H9 (cell line): ENCODE measurements at regions not wholly inside any gene's neighbourhood (a gene's known extent, or its start where the extent isn't known, plus 50 kb on each side); places are given as distances from the start of the nearest gene placed in this dataset.

Experiments
- DNase-seq: peaks from one replicate; pipeline ENCODE4 v3.0.0-alpha.2; 2017
- H2AFZ ChIP-seq: one replicate; pipeline ENCODE4 v1.6.1; 2013; ENCODE audit warnings: mild to moderate bottlenecking, low read length, control low read depth, moderate library complexity
- H2AK5ac ChIP-seq: 2 replicates; pipeline ENCODE4 v1.6.1; 2013; ENCODE audit warnings: low read length, control low read depth, mixed read lengths; ENCODE audit not compliant: insufficient read length
- H2BK120ac ChIP-seq: one replicate; pipeline ENCODE4 v1.6.1; 2013; ENCODE audit warnings: low read depth, mild to moderate bottlenecking, low read length, control low read depth, inconsistent platforms; ENCODE audit not compliant: poor library complexity, severe bottlenecking
- H2BK12ac ChIP-seq: 2 replicates; pipeline ENCODE4 v1.6.1; 2013; ENCODE audit warnings: low read length, control low read depth, mixed read lengths, low read depth; ENCODE audit not compliant: insufficient read length
- H2BK15ac ChIP-seq: 2 replicates; pipeline ENCODE4 v1.6.1; 2013; ENCODE audit warnings: low read depth, low read length, control low read depth
- H2BK20ac ChIP-seq: one replicate; pipeline ENCODE4 v1.6.1; 2013; ENCODE audit warnings: low read depth, mild to moderate bottlenecking, low read length, control low read depth, inconsistent platforms; ENCODE audit not compliant: poor library complexity, severe bottlenecking
- H2BK5ac ChIP-seq: 2 replicates; pipeline ENCODE4 v1.6.1; 2013; ENCODE audit warnings: low read length, control low read depth, mixed read lengths; ENCODE audit not compliant: insufficient read length
- H3K14ac ChIP-seq: 2 replicates; pipeline ENCODE4 v1.6.1; 2013; ENCODE audit warnings: low read length, control low read depth; ENCODE audit not compliant: insufficient read depth
- H3K18ac ChIP-seq: 2 replicates; pipeline ENCODE4 v1.6.1; 2013; ENCODE audit warnings: low read depth, mild to moderate bottlenecking, mixed read lengths, low read length, control low read depth; ENCODE audit not compliant: insufficient read length
- H3K23ac ChIP-seq: 2 replicates; pipeline ENCODE4 v1.6.1; 2013; ENCODE audit warnings: low read length, control low read depth, mixed read lengths, low read depth; ENCODE audit not compliant: insufficient read length
- H3K23me2 ChIP-seq: 2 replicates; pipeline ENCODE4 v1.6.1; 2013; ENCODE audit warnings: low read depth, mild to moderate bottlenecking, mixed read lengths, low read length, control low read depth; ENCODE audit not compliant: insufficient read length, poor library complexity, severe bottlenecking
- H3K27ac ChIP-seq: 2 replicates; pipeline ENCODE4 v1.5.1; 2013; ENCODE audit warnings: low read length, control low read depth, mixed read lengths, low read depth; ENCODE audit not compliant: insufficient read length
- H3K27me3 ChIP-seq: 2 replicates; pipeline ENCODE4 v1.6.1; 2013; ENCODE audit warnings: low read length, control low read depth, inconsistent platforms; ENCODE audit not compliant: insufficient read depth
- H3K4ac ChIP-seq: 2 replicates; pipeline ENCODE4 v1.6.1; 2013; ENCODE audit warnings: low read depth, mild to moderate bottlenecking, control low read depth, inconsistent platforms, low read length, moderate library complexity
- H3K4me1 ChIP-seq: 2 replicates; pipeline ENCODE4 v1.6.1; 2013; ENCODE audit warnings: low read length, control low read depth, inconsistent platforms; ENCODE audit not compliant: insufficient read depth
- H3K4me2 ChIP-seq: 2 replicates; pipeline ENCODE4 v1.6.1; 2013; ENCODE audit warnings: low read length, control low read depth, mixed read lengths; ENCODE audit not compliant: insufficient read length, insufficient read depth
- H3K56ac ChIP-seq: 2 replicates; pipeline ENCODE4 v1.6.1; 2013; ENCODE audit warnings: low read depth, mild to moderate bottlenecking, mixed read lengths, low read length, control low read depth; ENCODE audit not compliant: insufficient read length
- H3K79me1 ChIP-seq: 2 replicates; pipeline ENCODE4 v1.6.1; 2013; ENCODE audit warnings: low read depth, mild to moderate bottlenecking, moderate library complexity, low read length, control low read depth, inconsistent platforms; ENCODE audit not compliant: insufficient read depth, poor library complexity, severe bottlenecking
- H3K79me2 ChIP-seq: 2 replicates; pipeline ENCODE4 v1.6.1; 2013; ENCODE audit warnings: low read length, control low read depth, inconsistent platforms; ENCODE audit not compliant: insufficient read depth
- H3K9ac ChIP-seq: 2 replicates; pipeline ENCODE4 v1.6.1; 2013; ENCODE audit warnings: low read length, control low read depth, mixed read lengths; ENCODE audit not compliant: insufficient read length; ENCODE audit errors: extremely low read depth
- H3K9me3 ChIP-seq: one replicate; pipeline ENCODE4 v1.6.1; 2013; ENCODE audit warnings: low read depth, low read length, inconsistent platforms; ENCODE audit not compliant: control insufficient read depth
- H3T11ph ChIP-seq: one replicate; pipeline ENCODE4 v1.6.1; 2013; ENCODE audit warnings: mild to moderate bottlenecking, low read length, control low read depth, inconsistent platforms
- H4K20me1 ChIP-seq: one replicate; pipeline ENCODE4 v1.6.1; 2013; ENCODE audit not compliant: control insufficient read depth, insufficient read length, insufficient read depth
- H4K5ac ChIP-seq: 2 replicates; pipeline ENCODE4 v1.6.1; 2013; ENCODE audit warnings: low read depth, mild to moderate bottlenecking, mixed read lengths, low read length, control low read depth; ENCODE audit not compliant: insufficient read length
- H4K8ac ChIP-seq: replicated peaks from 2 replicates; pipeline ENCODE4 v1.6.1; 2013; ENCODE audit warnings: low read length, control low read depth, mixed read lengths, low read depth; ENCODE audit not compliant: insufficient read length
- H4K91ac ChIP-seq: 2 replicates; pipeline ENCODE4 v1.6.1; 2013; ENCODE audit warnings: low read depth, mild to moderate bottlenecking, moderate library complexity, mixed read lengths, low read length, control low read depth; ENCODE audit not compliant: insufficient read length
- H3K27ac Mint-ChIP-seq, 3 experiments: 2 replicates in 2 of 3; 3 replicates in 1 of 3; pipeline ENCODE4 v1.8.0; 2020 to 2021; ENCODE audit warnings: mixed read lengths in 3 of 3, mild to moderate bottlenecking in 1 of 3, moderate library complexity in 1 of 3
- H3K27me3 Mint-ChIP-seq: 2 replicates; pipeline ENCODE4 v1.8.0; 2021; ENCODE audit warnings: low read depth, mild to moderate bottlenecking, moderate library complexity, mixed read lengths
- H3K36me3 Mint-ChIP-seq, 3 experiments: 2 replicates in 2 of 3; 3 replicates in 1 of 3; pipeline ENCODE4 v1.8.0; 2020 to 2021; ENCODE audit warnings: low read depth in 3 of 3, mixed read lengths in 3 of 3; ENCODE audit not compliant: insufficient read depth in 1 of 3
- H3K4me1 Mint-ChIP-seq, 2 experiments: 2 replicates each; pipeline ENCODE4 v1.8.0; 2020; ENCODE audit warnings: mixed read lengths in 2 of 2
- H3K4me3 Mint-ChIP-seq, 2 experiments: 2 replicates in 1 of 2; 3 replicates in 1 of 2; pipeline ENCODE4 v1.8.0; 2020 to 2021; ENCODE audit warnings: mild to moderate bottlenecking in 2 of 2, mixed read lengths in 2 of 2, moderate library complexity in 1 of 2
- H3K9me3 Mint-ChIP-seq, 2 experiments: 2 replicates in 1 of 2; 3 replicates in 1 of 2; pipeline ENCODE4 v1.8.0; 2020; ENCODE audit warnings: mild to moderate bottlenecking in 2 of 2, mixed read lengths in 2 of 2, moderate library complexity in 1 of 2
- whole genome bisulfite sequencing: extraction: QIAGEN DNeasy Blood & Tissue Kit; methylation state at CpG from one replicate; pipeline ENCODE4 v1.1.7; 2013; ENCODE audit warnings: missing lambda C conversion rate, low lambda C conversion rate, mixed read lengths; ENCODE audit not compliant: insufficient read length; ENCODE audit errors: extremely low coverage; 5-methylcytosine and 5-hydroxymethylcytosine counted together
- TF ChIP-seq, protein P1 (sequence below): fragments of 200-600 bp; sonication (generic); conservative IDR thresholded peaks from 3 replicates; pipeline ENCODE4 v1.8.0; 2021; ENCODE audit warnings: antibody characterized with exemption, mild to moderate bottlenecking

DNA sequence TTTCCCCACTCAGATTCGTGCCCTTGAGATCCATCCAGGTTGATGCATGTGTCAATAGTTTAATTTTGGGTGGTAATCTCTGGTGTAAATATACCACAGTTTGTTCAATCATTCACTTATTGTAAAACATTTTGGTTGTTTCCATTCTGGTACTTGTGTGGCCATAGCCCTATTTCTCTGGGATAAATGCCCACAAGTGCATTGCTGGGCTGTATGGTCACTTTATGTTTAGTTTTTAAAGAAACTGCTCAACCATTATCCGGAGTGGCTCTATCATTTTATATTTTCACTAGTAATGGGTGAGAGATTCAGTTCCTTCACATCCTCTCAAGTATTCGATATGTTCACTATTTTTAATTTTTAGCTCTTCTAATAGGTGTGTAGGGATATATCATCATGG is 60.7 kb upstream of the RNF24 start:
- H3K79me2 ChIP-seq = no peaks in the 10 kb centered on the region
- H3K4me2 ChIP-seq = no peak overlapping the region
- no peak overlapping the region for H4K5ac ChIP-seq
- Mint-ChIP-seq H3K27me3 (peaks cover 1% of the 10 kb centered on the region), H3K4me3 (no peak overlapping the region), H3K36me3 (no peaks in the 10 kb centered on the region), H3K4me1 (peaks cover 18 to 21% of the 10 kb centered on the region in 2 experiments), H3K27ac (no peak overlapping the region), H3K9me3 (no peaks in the 10 kb centered on the region)
- no CpG with 5 or more reads among the region's 3 CpGs for WGBS
- H3K9me3 ChIP-seq = no peaks in the 10 kb centered on the region
- TF ChIP-seq, protein P1, sequence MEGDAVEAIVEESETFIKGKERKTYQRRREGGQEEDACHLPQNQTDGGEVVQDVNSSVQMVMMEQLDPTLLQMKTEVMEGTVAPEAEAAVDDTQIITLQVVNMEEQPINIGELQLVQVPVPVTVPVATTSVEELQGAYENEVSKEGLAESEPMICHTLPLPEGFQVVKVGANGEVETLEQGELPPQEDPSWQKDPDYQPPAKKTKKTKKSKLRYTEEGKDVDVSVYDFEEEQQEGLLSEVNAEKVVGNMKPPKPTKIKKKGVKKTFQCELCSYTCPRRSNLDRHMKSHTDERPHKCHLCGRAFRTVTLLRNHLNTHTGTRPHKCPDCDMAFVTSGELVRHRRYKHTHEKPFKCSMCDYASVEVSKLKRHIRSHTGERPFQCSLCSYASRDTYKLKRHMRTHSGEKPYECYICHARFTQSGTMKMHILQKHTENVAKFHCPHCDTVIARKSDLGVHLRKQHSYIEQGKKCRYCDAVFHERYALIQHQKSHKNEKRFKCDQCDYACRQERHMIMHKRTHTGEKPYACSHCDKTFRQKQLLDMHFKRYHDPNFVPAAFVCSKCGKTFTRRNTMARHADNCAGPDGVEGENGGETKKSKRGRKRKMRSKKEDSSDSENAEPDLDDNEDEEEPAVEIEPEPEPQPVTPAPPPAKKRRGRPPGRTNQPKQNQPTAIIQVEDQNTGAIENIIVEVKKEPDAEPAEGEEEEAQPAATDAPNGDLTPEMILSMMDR = no peak
- no peak overlapping the region for H3K27ac ChIP-seq
- no peaks in the 10 kb centered on the region for H3K27me3 ChIP-seq
- no peaks in the 10 kb centered on the region; the same call in 1 of the 2 replicates for H3K4me1 ChIP-seq
- no peak overlapping the region for H3K23ac ChIP-seq
- no peak overlapping the region for H2BK5ac ChIP-seq
- H2BK12ac ChIP-seq = no peak overlapping the region
- H3K9ac ChIP-seq = no peak overlapping the region
- no peaks in the 10 kb centered on the region for H4K20me1 ChIP-seq
- H2AFZ ChIP-seq = no peak overlapping the region
- no peak overlapping the region for H2BK15ac ChIP-seq
- no peaks in the 10 kb centered on the region for H3K23me2 ChIP-seq
- no peaks in the 10 kb centered on the region for H3K79me1 ChIP-seq
- H3K14ac ChIP-seq = no peak overlapping the region
- H4K91ac ChIP-seq = no peak overlapping the region
- H2BK20ac ChIP-seq = no peak overlapping the region
- no peak overlapping the region for H3K56ac ChIP-seq
- H2AK5ac ChIP-seq = no peak overlapping the region
- no peak overlapping the region for H3T11ph ChIP-seq
- DNase-seq = no peak
- H3K4ac ChIP-seq = no peak overlapping the region
- H4K8ac ChIP-seq = no peak overlapping the region
- H3K18ac ChIP-seq = no peak overlapping the region
- no peak overlapping the region for H2BK120ac ChIP-seq
